ENCODE measurements at regions not wholly inside any gene's neighbourhood (a gene's known extent, or its start where the extent isn't known, plus 50 kb on each side); places are given as distances from the start of the nearest gene placed in this dataset.

DNA sequence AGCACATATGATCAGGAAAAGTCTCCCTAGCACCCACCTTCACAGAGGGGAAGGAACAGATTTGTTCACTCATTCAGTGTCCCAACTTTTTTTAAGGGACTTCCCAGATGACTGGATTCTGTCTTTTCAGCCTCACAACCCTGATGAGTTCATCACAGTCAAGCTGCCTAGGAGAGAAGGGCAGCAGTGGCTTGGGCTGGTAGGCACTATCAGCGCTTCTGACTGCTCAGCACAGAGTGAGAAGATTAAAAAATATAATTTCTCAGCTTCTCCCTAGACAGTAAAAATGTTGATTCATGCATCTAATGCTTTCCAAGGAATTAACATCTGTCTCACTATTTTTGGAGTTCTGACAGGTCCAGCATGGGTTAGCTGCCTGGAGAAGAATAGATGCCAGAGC is 328.2 kb downstream of the DTHD1 start:
- ATAC-seq, result no peak

DNA sequence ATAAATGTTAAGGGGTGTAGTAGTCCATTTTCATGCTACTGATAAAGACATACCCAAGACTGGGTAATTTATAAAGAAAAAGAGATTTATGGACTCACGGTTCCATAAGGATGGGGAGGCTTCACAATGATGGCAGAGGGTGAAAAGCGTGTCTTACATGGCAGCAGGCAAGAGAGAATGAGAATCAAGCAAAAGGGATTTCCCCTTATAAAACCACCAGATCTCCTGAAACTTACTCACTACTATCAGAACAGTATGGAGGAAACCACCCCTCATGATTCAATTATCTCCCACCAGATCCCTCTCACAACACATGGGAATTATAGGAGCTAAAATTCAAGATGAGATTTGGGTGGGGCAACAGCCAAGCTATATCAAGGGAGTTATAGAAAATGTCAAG is 329.2 kb downstream of the DTHD1 start:
- ATAC-seq, result no peak

DNA sequence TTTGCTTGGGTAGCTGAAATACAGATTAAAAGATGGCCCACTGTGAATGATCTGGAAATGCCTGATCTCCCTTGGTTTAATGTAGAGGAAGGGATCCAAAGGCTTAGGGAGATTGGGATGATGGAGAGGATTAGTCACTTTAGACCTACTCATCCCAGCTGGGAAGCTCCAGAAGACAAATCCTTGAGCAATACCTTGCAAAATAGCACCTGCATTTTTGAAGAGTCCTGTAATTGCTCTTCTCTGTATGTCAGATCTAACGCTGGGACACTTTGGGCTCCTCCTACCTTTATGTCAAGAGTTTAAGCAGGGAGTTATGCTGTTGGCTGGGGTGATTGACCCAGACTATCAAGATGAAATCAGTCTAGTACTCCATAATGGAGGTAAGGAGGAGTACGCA is 331.7 kb downstream of the DTHD1 start:
- ATAC-seq, result peak; percentile 68

DNA sequence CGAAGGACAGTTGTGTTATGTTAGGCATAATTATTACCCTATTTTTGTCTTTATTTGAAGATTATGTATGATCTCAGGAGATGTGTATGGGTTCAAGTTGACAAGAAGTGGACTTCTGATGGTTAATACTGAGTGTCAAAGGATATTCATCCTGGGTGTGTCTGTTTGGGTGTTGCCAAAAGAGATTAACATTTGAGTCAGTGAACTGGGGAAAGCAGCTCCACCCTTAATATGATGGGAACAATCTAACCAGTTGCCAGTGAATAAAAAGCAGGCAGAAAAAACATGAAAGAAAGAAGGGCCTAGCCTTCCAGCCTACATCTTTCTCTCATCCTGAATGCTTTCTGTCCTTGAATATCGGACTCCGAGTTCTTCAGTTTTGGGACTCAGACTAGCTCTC is 332.6 kb downstream of the DTHD1 start:
- ATAC-seq, result peak; percentile 90

DNA sequence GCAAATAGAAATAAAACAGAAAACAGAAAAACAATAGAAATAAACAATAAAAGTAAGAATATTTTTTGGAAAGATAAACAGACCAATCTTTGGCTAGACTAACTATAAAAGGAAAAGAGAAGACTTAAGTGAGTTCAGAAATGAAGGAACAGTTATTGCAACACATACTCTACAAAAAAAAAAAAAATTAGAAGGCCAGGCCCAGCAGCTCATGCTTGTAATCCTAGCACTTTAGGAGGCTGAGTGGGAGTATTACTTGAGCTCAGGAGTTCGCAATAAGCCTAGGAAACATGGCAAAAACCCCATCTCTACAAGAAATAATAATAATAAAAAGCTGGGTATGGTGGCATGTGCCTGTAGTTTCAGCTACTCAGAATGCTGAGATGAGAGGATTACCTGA is 336.7 kb downstream of the DTHD1 start:
- ATAC-seq, result no peak

DNA sequence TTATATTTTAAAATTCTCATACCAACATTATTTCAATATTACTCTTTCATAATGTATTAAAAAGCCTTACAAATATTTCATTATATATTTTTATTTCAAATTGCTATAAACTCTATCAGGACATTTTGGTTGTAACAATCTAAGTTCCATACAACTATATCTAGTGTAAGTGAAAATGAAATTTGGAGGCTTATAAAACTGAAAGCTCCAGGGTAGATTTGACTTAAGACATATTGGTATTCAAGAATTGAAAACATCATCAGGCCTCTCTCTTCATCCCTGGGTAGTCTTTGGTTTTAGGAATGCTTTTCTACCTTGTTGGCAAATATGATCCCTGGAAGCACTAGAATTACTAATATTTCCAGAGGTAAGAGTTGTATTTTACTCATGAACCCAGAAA is 342.6 kb downstream of the DTHD1 start:
- no peak for ATAC-seq

DNA sequence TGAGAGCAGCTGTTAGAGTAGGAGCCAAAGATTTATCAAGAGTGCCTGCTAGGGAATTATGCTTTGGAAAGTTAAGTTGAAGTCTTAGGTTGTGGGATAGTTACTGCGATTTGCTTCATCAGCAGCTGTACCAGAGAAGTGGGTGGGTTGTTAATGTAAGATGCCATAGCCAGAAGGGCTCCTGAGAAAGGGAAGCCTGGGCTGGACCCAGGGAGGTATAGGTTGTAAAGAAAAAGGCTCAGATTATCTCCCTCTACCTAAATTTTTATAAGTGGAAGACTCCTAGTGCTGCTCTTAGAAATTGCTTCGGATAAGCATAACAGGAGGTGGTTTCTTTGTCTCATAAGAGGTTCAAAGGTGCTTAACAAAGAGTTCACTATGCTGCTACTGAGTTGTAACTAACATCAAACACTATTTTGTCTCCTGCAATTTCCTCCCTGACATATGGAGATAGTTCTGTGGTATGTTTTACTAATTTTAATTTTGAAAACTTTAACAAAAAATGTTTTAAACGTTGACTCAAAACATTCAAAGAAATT is 356.9 kb downstream of the DTHD1 start:
- no peak for ATAC-seq

DNA sequence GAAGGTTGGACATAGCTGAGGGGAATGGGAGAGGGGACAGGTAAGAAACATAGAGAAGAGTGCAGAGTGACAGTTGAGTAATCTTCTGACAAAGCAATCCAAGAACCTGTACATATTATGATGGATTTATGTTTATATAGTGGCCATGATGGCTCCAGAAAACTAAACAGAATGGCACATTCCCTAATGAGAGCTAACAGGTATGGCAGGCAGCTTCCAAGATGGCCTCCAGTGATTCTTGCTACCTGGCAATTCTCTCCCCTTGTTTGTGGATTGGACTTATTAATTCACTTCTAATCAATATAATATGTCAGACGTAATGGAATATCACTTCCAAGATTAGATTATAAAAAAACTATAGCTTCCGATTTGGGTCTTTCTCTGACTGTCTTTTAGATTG is 359.5 kb downstream of the DTHD1 start:
- ATAC-seq, result no peak

DNA sequence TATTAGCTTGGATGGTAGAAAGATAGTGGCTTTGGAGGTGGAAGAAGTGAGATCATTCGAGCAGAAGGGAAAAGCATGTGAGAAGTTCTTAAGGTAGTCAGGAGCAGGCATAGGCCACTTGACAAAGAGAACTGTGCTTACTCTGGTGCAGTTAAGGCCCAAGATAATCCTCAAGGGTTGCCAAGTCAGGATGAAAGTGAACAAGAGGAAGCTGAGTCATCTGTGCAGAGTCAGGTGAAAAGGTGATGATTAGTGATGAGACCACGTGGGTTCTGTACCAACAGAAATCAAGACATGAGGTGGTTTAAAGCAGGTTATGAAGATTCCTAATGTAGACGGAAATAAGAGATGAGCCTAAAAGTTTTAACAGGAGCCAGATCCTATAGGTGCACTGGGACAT is 369.8 kb downstream of the DTHD1 start:
- ATAC-seq, result peak; percentile 99

DNA sequence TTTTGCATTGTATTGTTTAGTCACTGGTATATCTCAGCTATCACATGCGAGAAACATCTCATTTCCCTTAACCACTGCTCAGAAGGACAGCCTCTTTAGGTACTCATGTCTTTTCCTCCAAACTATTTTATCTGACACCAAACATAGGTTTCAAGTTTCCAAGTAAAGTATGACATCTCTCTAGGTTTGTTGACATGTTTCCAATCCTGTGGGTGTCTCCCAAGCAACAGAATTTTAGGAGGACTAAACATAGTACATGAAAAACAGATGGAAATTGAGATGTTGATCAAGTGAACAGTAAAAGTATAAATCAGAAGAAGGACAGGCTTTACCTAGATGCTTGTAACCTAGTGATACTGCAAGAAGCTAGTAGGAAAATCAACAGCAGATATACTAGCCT is 371.4 kb downstream of the DTHD1 start:
- ATAC-seq, result no peak

DNA sequence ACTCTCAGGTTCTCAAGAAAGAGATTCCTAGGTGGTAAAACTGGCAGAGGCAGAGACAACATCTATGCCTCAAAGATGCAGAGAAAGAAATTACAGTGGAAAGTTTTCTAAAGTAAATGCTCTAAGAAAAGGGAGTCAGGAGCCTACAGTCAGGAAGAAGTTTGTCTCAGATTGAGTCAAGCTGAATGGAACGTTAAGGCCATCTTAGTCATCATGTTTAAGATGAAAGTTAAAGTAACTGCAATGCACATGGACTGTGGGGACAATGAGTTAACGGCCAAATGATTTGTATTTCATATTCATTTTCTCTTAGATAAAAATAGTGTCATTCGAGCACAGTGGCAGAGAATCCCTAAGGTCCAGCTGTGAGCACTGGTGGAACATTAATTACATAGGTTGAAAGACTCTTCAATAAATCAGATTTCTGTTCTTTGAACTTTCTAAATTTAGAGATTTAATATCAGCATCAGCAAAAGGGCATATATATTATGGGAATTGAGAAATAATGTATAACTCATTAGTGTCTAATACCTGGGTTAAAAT is 384.6 kb downstream of the DTHD1 start:
- no peak for ATAC-seq

DNA sequence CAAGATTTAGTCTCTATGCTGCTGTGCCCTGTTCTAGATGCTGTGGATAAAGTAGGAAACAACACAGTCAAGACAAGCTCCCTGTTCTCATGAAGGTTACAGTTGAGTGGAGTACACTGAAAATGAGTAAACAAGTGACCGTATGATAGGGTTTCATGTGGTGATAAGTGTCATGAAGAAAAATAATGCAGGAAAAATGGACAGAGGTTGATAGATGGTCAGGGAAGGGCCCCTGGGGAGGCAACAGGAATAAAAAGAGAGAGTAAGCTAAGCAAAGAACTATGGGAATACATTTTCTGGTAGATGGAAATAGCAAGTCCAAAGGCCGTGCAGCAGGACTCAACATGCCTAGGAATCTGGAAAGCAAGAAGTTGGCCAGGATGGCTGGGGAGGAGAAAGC is 394.0 kb downstream of the DTHD1 start:
- peak; percentile 29 for ATAC-seq

DNA sequence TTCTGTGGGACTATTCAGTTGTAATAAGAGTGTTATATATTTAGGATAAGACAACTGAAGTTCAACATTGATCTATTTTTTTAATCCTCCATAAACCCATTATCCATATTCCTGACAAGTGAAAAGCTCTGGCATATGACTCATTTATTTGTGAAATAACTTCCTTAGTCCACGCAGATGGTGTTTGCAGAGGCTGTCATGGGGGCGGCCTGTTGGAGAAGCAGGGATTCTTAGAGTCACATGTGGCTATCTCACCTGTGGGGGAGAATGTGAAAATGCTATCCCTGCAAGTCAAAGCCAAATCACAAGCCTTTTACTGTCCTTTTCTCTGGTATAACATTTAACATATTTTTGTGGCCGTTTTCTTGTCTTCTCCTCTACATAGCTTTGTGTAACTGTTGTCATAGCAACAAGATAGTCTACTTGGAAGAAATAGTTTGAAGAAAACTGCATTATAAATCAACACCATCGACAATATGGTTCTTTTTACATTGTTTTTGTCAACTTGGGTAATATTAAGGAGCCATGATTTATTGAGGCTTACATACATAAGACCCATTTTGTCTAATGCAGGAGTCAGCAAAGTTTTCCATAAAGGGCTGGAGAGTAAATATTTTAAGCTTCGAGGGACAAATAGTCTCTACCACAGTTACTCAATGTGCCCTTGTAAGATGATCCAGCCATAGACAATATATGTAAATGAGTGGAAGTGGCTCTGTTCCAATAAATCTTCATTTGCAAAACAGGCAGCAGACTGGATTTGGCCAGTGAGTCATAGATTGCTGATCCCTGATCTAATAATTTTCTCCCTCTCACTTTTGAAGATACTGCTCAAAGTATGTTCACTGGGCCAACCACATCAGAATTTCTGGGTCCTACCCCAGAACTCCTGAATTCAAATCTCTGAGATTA is 395.0 kb downstream of the DTHD1 start:
- ATAC-seq, result peak; percentile 79

DNA sequence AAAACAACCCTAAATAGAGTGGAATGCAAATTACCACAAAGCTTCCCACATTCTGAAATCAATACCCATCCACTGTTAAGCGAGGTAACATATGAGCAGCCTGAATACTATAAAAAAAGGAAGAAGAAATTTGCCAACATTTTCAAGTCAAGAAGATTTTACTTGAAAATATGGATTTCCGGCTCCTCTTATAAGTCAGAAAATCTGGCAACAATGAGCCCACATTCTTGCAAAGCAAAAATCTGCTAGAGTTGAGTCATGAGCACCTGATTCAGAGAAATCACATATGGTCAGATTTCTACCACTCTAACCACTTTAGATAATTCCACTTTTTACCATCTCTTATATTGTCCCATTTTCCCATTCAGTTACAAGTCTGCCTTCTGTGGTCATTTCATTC is 395.7 kb downstream of the DTHD1 start:
- no peak for ATAC-seq

DNA sequence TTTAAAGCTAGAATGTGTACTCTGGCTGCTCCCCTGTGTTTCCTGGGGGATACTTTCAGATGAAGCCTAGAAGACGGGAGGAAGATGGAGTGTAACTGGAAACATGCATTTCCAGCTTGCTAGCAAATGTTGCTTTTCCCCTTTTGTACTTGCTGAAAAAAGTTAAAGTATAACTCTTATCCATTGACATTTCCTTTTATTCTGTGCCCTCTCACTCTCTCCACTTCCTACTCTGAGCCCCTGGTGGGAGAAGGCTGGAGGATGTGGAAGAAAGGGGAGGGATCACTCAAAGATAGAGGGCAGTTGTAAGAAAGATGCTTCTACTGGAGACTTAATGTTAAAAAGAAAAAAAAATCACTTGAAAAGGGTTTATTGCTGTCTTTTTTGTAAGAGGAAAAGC is 396.5 kb downstream of the DTHD1 start:
- no peak for ATAC-seq

DNA sequence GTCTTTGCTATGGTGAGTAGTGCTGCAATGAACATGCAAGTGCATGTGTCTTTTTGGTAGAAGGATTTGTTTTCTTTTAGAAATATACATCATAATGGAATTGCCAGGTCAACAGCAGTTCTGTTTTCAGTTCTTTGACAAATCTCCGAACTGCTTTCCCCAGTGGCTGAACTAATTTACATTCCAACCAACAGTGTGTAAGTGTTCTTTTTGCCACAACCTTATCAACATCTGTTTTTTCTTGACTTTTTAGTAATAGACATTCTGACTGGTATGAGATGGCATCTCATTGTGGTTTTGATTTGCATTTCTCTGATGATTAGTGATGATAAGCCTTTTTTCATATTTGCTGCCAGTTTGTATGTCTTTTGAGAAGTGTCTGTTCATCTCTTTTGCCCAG is 406.3 kb downstream of the DTHD1 start:
- no peak for ATAC-seq

DNA sequence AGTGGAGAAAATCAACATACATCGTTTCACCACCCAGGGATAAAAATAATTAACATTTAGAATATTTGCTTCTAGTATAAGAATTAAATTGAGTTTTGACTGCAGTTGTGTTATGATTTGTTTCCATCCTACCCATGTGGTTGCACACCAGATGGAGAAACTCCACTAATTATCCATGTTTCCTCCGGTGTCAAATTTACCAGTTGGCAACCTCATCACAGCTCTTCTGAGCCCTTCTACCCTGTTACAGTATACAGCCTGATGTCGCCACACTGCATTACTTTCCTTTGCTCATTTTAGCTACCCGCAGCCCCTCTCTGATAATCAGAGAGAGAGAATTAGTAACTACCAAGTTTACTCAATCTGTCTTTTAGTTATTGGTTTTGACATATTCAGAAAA is 411.2 kb downstream of the DTHD1 start:
- ATAC-seq, result no peak

DNA sequence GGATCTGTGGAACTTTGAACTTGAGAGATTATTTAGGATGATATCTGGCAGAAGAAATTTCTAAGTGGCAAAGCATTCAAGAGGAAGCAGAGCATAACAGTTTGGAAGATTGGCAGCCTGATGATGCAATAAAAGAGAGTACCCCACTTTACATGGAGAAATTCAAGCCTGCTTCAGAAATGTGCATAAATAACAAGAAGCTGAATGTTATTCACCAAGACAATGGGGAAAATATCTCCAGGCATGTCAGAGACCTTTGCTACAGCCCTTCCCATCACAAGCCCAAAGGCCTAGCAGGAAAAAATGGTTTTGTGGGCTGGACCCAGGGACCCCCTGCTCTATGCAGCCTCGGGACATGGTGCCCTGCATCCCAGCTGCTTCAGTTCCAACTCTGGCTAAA is 420.8 kb downstream of the DTHD1 start:
- no peak for ATAC-seq

DNA sequence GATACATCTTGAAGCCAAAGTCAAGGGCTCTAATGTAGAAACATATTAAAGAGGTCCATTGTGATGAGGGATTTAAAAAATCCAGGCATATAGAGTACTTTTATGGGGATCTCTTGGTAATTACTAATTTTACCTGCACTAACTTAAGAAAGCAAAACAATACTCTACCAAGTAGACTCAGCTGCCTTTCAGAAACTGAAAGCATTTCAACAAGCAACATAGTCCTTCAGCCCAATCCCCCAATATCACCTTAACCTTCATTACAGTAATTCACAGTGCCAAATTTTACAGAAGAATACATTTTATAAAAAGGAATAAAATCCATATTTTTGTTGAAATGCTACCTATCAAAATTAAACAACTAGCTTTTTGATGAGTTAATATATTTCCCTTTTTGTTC is 422.9 kb downstream of the DTHD1 start:
- ATAC-seq, result no peak

DNA sequence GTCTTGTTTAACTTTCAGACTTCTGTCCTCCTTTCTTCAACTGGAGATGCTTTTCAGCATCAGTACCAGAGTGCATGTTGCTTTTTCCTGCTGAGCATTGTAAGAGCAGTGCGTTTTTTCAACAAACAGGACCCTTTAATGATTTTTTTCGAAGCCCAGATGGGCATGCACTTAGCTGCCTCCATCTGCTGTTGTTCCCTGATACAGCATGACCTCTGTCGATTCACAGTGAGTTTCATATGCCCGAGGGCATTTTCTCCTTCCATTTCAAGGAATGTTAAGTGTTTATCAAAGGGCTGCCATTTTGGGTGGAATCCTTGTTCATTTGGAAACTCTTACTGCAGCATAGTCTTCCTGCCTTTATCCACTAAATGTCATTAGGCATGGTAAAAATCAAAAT is 428.6 kb downstream of the DTHD1 start:
- no peak for ATAC-seq

DNA sequence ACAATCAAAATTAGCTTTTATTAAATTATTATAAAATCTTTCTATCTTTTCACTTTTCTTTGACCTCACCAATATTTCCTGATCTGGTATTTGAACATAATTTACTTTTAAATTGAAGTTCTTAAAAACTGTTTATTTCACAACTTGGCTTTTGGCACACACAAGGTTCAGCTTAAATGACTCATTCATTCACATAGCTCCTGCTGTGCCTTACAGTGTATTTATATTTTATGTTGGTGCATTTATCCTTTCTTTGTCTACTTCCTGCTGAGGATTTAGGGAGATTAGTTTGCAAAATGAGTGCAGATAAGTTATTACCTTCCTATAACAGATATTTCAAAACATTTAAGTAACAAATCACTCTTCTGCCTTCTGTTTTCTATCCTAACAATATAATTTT is 430.6 kb downstream of the DTHD1 start:
- peak; percentile 83 for ATAC-seq

DNA sequence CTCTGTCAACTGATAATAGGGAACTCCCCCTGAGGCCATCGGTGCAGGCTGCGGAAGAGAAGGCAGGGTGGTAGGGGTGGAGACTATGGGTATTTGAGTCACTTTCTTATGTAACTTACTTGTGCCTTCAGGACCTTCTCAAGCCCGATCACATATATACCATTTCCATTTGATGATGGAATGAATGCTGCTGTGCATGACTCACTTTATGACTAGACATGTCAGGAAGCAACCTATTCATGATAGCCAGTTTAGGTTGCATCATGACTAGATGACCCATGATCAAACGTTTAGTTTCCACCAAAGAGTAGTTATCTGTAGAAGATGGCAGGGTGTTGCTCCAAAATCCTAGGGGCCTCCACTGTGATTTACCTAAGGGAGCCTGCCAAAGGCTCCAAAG is 435.5 kb downstream of the DTHD1 start:
- ATAC-seq, result peak; percentile 97

DNA sequence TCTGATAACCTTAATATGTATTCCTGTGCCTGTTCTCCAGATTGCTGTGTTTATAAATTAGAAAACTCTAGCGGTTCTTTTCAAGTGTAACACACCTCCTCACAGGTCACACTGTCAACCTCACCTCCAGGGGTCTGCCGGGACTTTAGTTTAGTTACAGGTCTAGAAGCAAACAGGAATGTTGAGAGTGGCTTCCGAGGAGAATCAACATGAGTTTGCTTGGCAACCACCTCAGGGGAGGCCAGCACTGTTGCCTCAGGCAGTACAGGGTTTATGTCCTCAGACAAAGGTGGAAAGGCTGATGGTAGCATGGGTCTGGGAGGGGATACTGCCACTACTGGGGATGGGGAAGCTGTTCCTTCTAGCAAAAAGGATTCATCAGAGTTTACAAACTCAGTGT is 438.0 kb downstream of the DTHD1 start:
- no peak for ATAC-seq

DNA sequence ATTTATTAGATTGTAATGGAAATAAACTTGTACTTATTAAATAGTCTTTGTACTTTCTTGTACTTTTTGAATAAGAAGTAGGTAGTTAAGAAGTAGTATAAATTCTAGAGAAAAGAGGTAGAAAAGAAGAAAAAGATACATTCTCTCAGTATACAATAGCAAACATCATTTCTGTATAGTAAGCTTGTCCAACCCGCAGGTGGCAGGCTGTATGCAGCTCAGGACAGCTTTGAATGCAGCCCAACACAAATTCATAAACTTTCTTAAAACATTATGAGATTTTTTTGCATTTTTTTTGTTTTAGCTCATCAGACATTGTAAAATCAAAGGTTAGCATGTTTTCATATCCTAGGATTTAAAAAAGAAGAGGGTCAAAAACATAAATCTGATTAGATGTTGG is 441.6 kb downstream of the DTHD1 start:
- ATAC-seq, result no peak
